HEK293 (cell line): ENCODE measurements at regions not wholly inside any gene's neighbourhood (a gene's known extent, or its start where the extent isn't known, plus 50 kb on each side); places are given as distances from the start of the nearest gene placed in this dataset.

Source experiments
- CTCF ChIA-PET: fragments of 350-600 bp; formaldehyde crosslinking; extraction: SDS; loops from one replicate; lab custom pipeline; 2021; ENCODE audit warnings: antibody characterized with exemption; lab: Yijun Ruan, JAX
- POLR2A ChIA-PET: fragments of 300-600 bp; formaldehyde crosslinking; extraction: SDS; loops from one replicate; lab custom pipeline; 2020; ENCODE audit warnings: antibody characterized with exemption, inconsistent platforms; lab: Yijun Ruan, JAX
- H3K27ac ChIP-seq: fragments of 200-500 bp; sonication (Bioruptor generic); 2 replicates; pipeline ENCODE4 v1.5.1; 2014; ENCODE audit warnings: low read depth, low read length, control low read depth, inconsistent platforms; ENCODE audit errors: extremely low read depth
- H3K36me3 ChIP-seq, 2 experiments: fragments of 200-500 bp in 1 of 2; sonication (Bioruptor generic) in 1 of 2; 1 replicate in 1 of 2; 2 replicates in 1 of 2; pipeline ENCODE4 v1.5.1; 2014 to 2017; ENCODE audit warnings: inconsistent platforms in 2 of 2, low read length in 2 of 2; ENCODE audit not compliant: control insufficient read depth in 2 of 2, insufficient read depth in 1 of 2
- H3K4me1 ChIP-seq: fragments of 200-500 bp; sonication (Bioruptor generic); 2 replicates; pipeline ENCODE4 v1.5.1; 2014; ENCODE audit warnings: mild to moderate bottlenecking, low read length, inconsistent platforms; ENCODE audit not compliant: control insufficient read depth, insufficient read depth
- H3K4me3 ChIP-seq: 2 replicates; pipeline ENCODE4 v1.5.1; 2011; ENCODE audit warnings: low read depth, mild to moderate bottlenecking, control low read depth, low read length, moderate library complexity
- H3K9me3 ChIP-seq: fragments of 200-500 bp; sonication (Bioruptor generic); 2 replicates; pipeline ENCODE4 v1.5.1; 2014; ENCODE audit warnings: low read depth, low read length, inconsistent platforms; ENCODE audit not compliant: control insufficient read depth, insufficient read depth
- KLF1 ChIP-seq: fragments of 450-650 bp; formaldehyde crosslinking; IDR thresholded peaks from 2 replicates; pipeline ENCODE4 v1.5.1; 2016; ENCODE audit warnings: missing biosample characterization, missing genetic modification characterization
- REPIN1 ChIP-seq: fragments of 450-650 bp; formaldehyde crosslinking; IDR thresholded peaks from 2 replicates; pipeline ENCODE4 v1.5.1; 2017; ENCODE audit warnings: missing biosample characterization, missing genetic modification characterization, low read depth
- SCRT2 ChIP-seq: fragments of 450-650 bp; formaldehyde crosslinking; IDR thresholded peaks from 2 replicates; pipeline ENCODE4 v1.5.1; 2016; ENCODE audit warnings: missing biosample characterization, missing genetic modification characterization
- TRIM28 ChIP-seq: IDR thresholded peaks from 2 replicates; pipeline ENCODE4 v1.6.1; 2011; ENCODE audit warnings: low read length, control low read depth, borderline replicate concordance
- ZBTB1 ChIP-seq: fragments of 450-650 bp; formaldehyde crosslinking; IDR thresholded peaks from 2 replicates; pipeline ENCODE4 v1.5.1; 2016; ENCODE audit warnings: missing biosample characterization, missing genetic modification characterization
- ZBTB20 ChIP-seq: fragments of 450-650 bp; formaldehyde crosslinking; IDR thresholded peaks from 2 replicates; pipeline ENCODE4 v1.5.1; 2016; ENCODE audit warnings: missing biosample characterization, missing genetic modification characterization
- ZNF174 ChIP-seq: fragments of 450-650 bp; formaldehyde crosslinking; IDR thresholded peaks from 2 replicates; pipeline ENCODE4 v1.5.0; 2017; ENCODE audit warnings: missing biosample characterization, mild to moderate bottlenecking, missing genetic modification characterization
- ZNF221 ChIP-seq: fragments of 450-650 bp; formaldehyde crosslinking; IDR thresholded peaks from 2 replicates; pipeline ENCODE4 v1.5.1; 2017; ENCODE audit warnings: missing biosample characterization, missing genetic modification characterization, borderline replicate concordance
- ZNF274 ChIP-seq, 2 experiments: fragments of 200-500 bp in 1 of 2; fragments of 450-650 bp in 1 of 2; sonication (Bioruptor generic) in 1 of 2; formaldehyde crosslinking in 1 of 2; IDR thresholded peaks; 2 replicates each; pipeline versions ENCODE4 v1.5.1 to v1.6.1; 2014 to 2016; ENCODE audit warnings: borderline replicate concordance in 1 of 2, inconsistent platforms in 1 of 2, low read length in 1 of 2, missing biosample characterization in 1 of 2, missing genetic modification characterization in 1 of 2
- ZNF292 ChIP-seq: fragments of 450-650 bp; formaldehyde crosslinking; IDR thresholded peaks from 2 replicates; pipeline ENCODE4 v1.5.1; 2016; ENCODE audit warnings: low read depth, missing biosample characterization, missing genetic modification characterization, borderline replicate concordance
- ZNF350 ChIP-seq: fragments of 450-650 bp; formaldehyde crosslinking; IDR thresholded peaks from 2 replicates; pipeline ENCODE4 v1.5.0; 2017; ENCODE audit warnings: missing biosample characterization, mild to moderate bottlenecking, missing genetic modification characterization
- ZNF521 ChIP-seq: fragments of 450-650 bp; formaldehyde crosslinking; IDR thresholded peaks from 2 replicates; pipeline ENCODE4 v1.5.1; 2017; ENCODE audit warnings: missing biosample characterization, mild to moderate bottlenecking, missing genetic modification characterization
- ZNF558 ChIP-seq: fragments of 450-650 bp; formaldehyde crosslinking; IDR thresholded peaks from 2 replicates; pipeline ENCODE4 v1.5.1; 2016; ENCODE audit warnings: missing biosample characterization, missing genetic modification characterization
- ZNF600 ChIP-seq: fragments of 450-650 bp; formaldehyde crosslinking; IDR thresholded peaks from 2 replicates; pipeline ENCODE4 v1.5.1; 2016; ENCODE audit warnings: missing biosample characterization, missing genetic modification characterization
- ZNF654 ChIP-seq: fragments of 450-650 bp; formaldehyde crosslinking; IDR thresholded peaks from 2 replicates; pipeline ENCODE4 v1.5.1; 2016; ENCODE audit warnings: low read depth, missing biosample characterization, missing genetic modification characterization
- ZNF660 ChIP-seq: fragments of 450-650 bp; IDR thresholded peaks from 2 replicates; pipeline ENCODE4 v1.5.1; 2018; ENCODE audit warnings: missing biosample characterization, mild to moderate bottlenecking, missing genetic modification characterization
- ZSCAN16 ChIP-seq: fragments of 450-650 bp; formaldehyde crosslinking; IDR thresholded peaks from 2 replicates; pipeline ENCODE4 v1.5.1; 2016; ENCODE audit warnings: missing biosample characterization, missing genetic modification characterization
- TF ChIP-seq, protein P1 (sequence below): fragments of 450-650 bp; formaldehyde crosslinking; IDR thresholded peaks from 2 replicates; pipeline ENCODE4 v1.5.1; 2017; ENCODE audit warnings: missing biosample characterization, missing genetic modification characterization
- TF ChIP-seq, protein P2 (sequence below): fragments of 450-650 bp; formaldehyde crosslinking; IDR thresholded peaks from 2 replicates; pipeline ENCODE4 v1.5.1; 2016; ENCODE audit warnings: missing biosample characterization, missing genetic modification characterization, borderline replicate concordance
- TF ChIP-seq, protein P3 (sequence below): fragments of 450-650 bp; formaldehyde crosslinking; IDR thresholded peaks from 2 replicates; pipeline ENCODE4 v1.5.1; 2016; ENCODE audit warnings: missing biosample characterization, missing genetic modification characterization

DNA sequence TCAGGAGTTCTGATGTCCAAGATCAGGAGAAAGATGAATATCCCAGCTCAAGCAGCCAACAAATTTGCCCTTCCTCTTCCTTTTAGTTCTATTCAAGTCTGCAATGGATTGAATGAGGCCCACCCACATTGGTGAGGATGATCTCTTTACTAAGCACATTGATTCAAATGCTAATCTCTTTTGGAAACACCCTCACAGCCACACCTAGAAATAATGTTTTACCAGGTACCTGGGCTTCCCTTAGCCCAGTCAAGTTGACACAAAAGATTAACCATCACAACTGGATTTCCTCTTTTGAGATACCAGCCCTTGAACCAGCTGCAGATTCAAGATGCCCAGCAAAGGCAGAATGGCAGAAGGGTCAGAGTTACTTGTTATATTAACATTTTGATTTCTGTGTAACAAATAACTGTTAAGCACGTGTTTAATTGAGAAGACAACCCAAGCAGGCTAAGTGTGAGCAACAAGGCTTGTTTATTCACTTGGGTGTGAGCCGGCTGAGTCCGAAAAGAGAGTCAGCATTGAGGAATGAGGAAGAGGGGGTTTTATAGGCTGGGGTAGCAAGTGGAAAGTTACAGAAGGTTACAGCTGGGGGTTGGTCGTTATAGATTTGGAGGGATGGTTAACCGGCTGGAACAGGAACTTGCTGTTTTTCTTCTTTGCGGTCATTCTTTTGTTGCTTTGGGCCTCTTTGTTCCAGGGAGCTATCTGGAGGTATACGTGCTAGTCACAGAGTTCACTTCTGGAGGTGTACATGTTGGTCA, 180.3 kb downstream of the EMP1 start:
- no peak for TF ChIP-seq ZBTB20 (tag by site-specific recombination)
- no peak for TF ChIP-seq ZNF274 (IDR thresholded peaks at IDR 0.05; ENCODE audit: low read length)
- no peak for TF ChIP-seq ZNF274 (tag by site-specific recombination; IDR thresholded peaks at IDR 0.05; ENCODE audit: borderline replicate concordance)
- TF ChIP-seq ZNF558 (tag by site-specific recombination), result no peak
- TF ChIP-seq, protein P1, sequence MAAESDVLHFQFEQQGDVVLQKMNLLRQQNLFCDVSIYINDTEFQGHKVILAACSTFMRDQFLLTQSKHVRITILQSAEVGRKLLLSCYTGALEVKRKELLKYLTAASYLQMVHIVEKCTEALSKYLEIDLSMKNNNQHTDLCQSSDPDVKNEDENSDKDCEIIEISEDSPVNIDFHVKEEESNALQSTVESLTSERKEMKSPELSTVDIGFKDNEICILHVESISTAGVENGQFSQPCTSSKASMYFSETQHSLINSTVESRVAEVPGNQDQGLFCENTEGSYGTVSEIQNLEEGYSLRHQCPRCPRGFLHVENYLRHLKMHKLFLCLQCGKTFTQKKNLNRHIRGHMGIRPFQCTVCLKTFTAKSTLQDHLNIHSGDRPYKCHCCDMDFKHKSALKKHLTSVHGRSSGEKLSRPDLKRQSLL (tag by site-specific recombination), result no peak
- no peak for TF ChIP-seq ZNF521 (tag by site-specific recombination)
- no peak for TF ChIP-seq ZNF600 (tag by site-specific recombination)
- no peak for TF ChIP-seq TRIM28
- no peak for TF ChIP-seq REPIN1
- TF ChIP-seq, protein P2, sequence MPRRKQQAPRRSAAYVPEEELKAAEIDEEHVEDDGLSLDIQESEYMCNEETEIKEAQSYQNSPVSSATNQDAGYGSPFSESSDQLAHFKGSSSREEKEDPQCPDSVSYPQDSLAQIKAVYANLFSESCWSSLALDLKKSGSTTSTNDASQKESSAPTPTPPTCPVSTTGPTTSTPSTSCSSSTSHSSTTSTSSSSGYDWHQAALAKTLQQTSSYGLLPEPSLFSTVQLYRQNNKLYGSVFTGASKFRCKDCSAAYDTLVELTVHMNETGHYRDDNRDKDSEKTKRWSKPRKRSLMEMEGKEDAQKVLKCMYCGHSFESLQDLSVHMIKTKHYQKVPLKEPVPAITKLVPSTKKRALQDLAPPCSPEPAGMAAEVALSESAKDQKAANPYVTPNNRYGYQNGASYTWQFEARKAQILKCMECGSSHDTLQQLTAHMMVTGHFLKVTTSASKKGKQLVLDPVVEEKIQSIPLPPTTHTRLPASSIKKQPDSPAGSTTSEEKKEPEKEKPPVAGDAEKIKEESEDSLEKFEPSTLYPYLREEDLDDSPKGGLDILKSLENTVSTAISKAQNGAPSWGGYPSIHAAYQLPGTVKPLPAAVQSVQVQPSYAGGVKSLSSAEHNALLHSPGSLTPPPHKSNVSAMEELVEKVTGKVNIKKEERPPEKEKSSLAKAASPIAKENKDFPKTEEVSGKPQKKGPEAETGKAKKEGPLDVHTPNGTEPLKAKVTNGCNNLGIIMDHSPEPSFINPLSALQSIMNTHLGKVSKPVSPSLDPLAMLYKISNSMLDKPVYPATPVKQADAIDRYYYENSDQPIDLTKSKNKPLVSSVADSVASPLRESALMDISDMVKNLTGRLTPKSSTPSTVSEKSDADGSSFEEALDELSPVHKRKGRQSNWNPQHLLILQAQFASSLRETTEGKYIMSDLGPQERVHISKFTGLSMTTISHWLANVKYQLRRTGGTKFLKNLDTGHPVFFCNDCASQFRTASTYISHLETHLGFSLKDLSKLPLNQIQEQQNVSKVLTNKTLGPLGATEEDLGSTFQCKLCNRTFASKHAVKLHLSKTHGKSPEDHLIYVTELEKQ (tag by site-specific recombination), result no peak
- TF ChIP-seq SCRT2, result no peak
- no peak for TF ChIP-seq KLF1
- no peak for TF ChIP-seq ZNF174 (tag by site-specific recombination)
- no peak for TF ChIP-seq ZNF654 (tag by site-specific recombination)
- TF ChIP-seq ZBTB1, result no peak
- TF ChIP-seq, protein P3, sequence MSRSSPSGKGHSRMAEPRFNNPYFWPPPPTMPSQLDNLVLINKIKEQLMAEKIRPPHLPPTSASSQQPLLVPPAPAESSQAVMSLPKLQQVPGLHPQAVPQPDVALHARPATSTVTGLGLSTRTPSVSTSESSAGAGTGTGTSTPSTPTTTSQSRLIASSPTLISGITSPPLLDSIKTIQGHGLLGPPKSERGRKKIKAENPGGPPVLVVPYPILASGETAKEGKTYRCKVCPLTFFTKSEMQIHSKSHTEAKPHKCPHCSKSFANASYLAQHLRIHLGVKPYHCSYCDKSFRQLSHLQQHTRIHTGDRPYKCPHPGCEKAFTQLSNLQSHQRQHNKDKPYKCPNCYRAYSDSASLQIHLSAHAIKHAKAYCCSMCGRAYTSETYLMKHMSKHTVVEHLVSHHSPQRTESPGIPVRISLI (tag by site-specific recombination), result no peak
- no peak for TF ChIP-seq ZSCAN16
- no peak for TF ChIP-seq ZNF292 (tag by site-specific recombination)
- TF ChIP-seq ZNF221 (tag by site-specific recombination), result no peak
- TF ChIP-seq ZNF660 (tag by site-specific recombination), result no peak
- no peak for TF ChIP-seq ZNF350 (tag by site-specific recombination)
- no peak overlapping the region for H3K27ac ChIP-seq
- ChIA-PET POLR2A (no interaction called here), CTCF (interaction anchor here (0.6 to 1.6 kb wide), 3 partner anchors 15 to 1792 kb away, joined by 3 to 8 read pairs (median 3); no protein-coding TSS in a partner anchor)
- H3K36me3 ChIP-seq, result no peaks in the 10 kb centered on the region
- H3K4me1 ChIP-seq, result no peaks in the 10 kb centered on the region
- no peak overlapping the region for H3K4me3 ChIP-seq
- no peaks in the 10 kb centered on the region for H3K9me3 ChIP-seq
